SK-N-SH treated with all-trans-retinoic acid at 6 μM for 48 hours (cell line): ENCODE measurements at regions not wholly inside any gene's neighbourhood (a gene's known extent, or its start where the extent isn't known, plus 50 kb on each side); places are given as distances from the start of the nearest gene placed in this dataset.

Experiments used
- ATAC-seq: fragments of 200-7000 bp; cut with Tn5 transposase; 3 replicates; pipeline ENCODE4 v1.9.1; 2020; ENCODE audit warnings: mild to moderate bottlenecking, moderate library complexity
- ARNTL ChIP-seq: fragments of 450-650 bp; formaldehyde crosslinking; IDR thresholded peaks from 2 replicates; pipeline ENCODE4 v1.5.0; 2020; ENCODE audit warnings: low read depth, mild to moderate bottlenecking, moderate library complexity, borderline replicate concordance
- BACH2 ChIP-seq: fragments of 250-450 bp; sonication (Bioruptor Pico); IDR thresholded peaks from 2 replicates; pipeline ENCODE4 v1.9.0; 2021; ENCODE audit warnings: mild to moderate bottlenecking, borderline replicate concordance
- CSDC2 ChIP-seq: fragments of 250-450 bp; sonication (Bioruptor Pico); IDR thresholded peaks from 2 replicates; pipeline ENCODE4 v1.5.0; 2020; ENCODE audit warnings: mild to moderate bottlenecking, moderate library complexity
- ESRRG ChIP-seq: fragments of 250-450 bp; sonication (Bioruptor Pico); IDR thresholded peaks from 2 replicates; pipeline ENCODE4 v1.6.1; 2021; ENCODE audit warnings: mild to moderate bottlenecking
- GLIS3 ChIP-seq: fragments of 250-450 bp; sonication (Bioruptor Pico); IDR thresholded peaks from 2 replicates; pipeline ENCODE4 v1.5.0; 2020; ENCODE audit warnings: mild to moderate bottlenecking, moderate library complexity
- ISL1 ChIP-seq: fragments of 250-450 bp; sonication (Bioruptor Pico); IDR thresholded peaks from 2 replicates; pipeline ENCODE4 v2.1.2; 2022; ENCODE audit warnings: mild to moderate bottlenecking, moderate library complexity
- OSR1 ChIP-seq: fragments of 250-450 bp; sonication (Bioruptor Pico); IDR thresholded peaks from 2 replicates; pipeline ENCODE4 v1.8.0; 2022; ENCODE audit warnings: moderate library complexity, mild to moderate bottlenecking, inconsistent platforms
- PPARA ChIP-seq: fragments of 250-450 bp; sonication (Bioruptor Pico); IDR thresholded peaks from 2 replicates; pipeline ENCODE4 v1.5.0; 2020; ENCODE audit warnings: mild to moderate bottlenecking, borderline replicate concordance
- RARB ChIP-seq: fragments of 250-450 bp; sonication (Bioruptor Pico); IDR thresholded peaks from 2 replicates; pipeline ENCODE4 v1.8.0; 2021; ENCODE audit warnings: mild to moderate bottlenecking, moderate library complexity
- TCF4 ChIP-seq: fragments of 250-450 bp; sonication (Bioruptor Pico); IDR thresholded peaks from 2 replicates; pipeline ENCODE4 v1.8.0; 2021; ENCODE audit warnings: mild to moderate bottlenecking, moderate library complexity, borderline replicate concordance
- TOX ChIP-seq: fragments of 250-450 bp; sonication (Bioruptor Pico); IDR thresholded peaks from 2 replicates; pipeline ENCODE4 v1.8.0; 2021; ENCODE audit warnings: mild to moderate bottlenecking, moderate library complexity, borderline replicate concordance
- ZC3H10 ChIP-seq: fragments of 250-450 bp; sonication (Bioruptor Pico); IDR thresholded peaks from 2 replicates; pipeline ENCODE4 v1.5.1; 2021; ENCODE audit warnings: mild to moderate bottlenecking, moderate library complexity
- ZFP3 ChIP-seq: fragments of 250-450 bp; sonication (Bioruptor Pico); IDR thresholded peaks from 2 replicates; pipeline ENCODE4 v1.5.0; 2020; ENCODE audit warnings: mild to moderate bottlenecking, moderate library complexity
- ZFP30 ChIP-seq: fragments of 450-650 bp; formaldehyde crosslinking; IDR thresholded peaks from 2 replicates; pipeline ENCODE4 v1.5.0; 2022; ENCODE audit warnings: mild to moderate bottlenecking, moderate library complexity
- ZNF565 ChIP-seq: fragments of 450-650 bp; formaldehyde crosslinking; conservative IDR thresholded peaks from 2 replicates; pipeline ENCODE4 v1.5.0; 2020; ENCODE audit warnings: low read depth, mild to moderate bottlenecking, moderate library complexity
- ZNF70 ChIP-seq: fragments of 450-650 bp; formaldehyde crosslinking; IDR thresholded peaks from 2 replicates; pipeline ENCODE4 v1.5.0; 2020; ENCODE audit warnings: mild to moderate bottlenecking, moderate library complexity
- TF ChIP-seq, protein P1 (sequence below): fragments of 250-450 bp; sonication (Bioruptor Pico); IDR thresholded peaks from 2 replicates; pipeline ENCODE4 v1.8.0; 2021; ENCODE audit warnings: low read depth, mild to moderate bottlenecking, moderate library complexity, borderline replicate concordance
- TF ChIP-seq, protein P2 (sequence below): fragments of 250-450 bp; sonication (Bioruptor Pico); IDR thresholded peaks from 2 replicates; pipeline ENCODE4 v1.5.0; 2020; ENCODE audit warnings: mild to moderate bottlenecking, moderate library complexity
- TF ChIP-seq, protein P3 (sequence below): fragments of 250-450 bp; sonication (Bioruptor Pico); IDR thresholded peaks from 2 replicates; pipeline ENCODE4 v1.5.1; 2021; ENCODE audit warnings: mild to moderate bottlenecking, moderate library complexity
- TF ChIP-seq, protein P4 (sequence below): fragments of 250-450 bp; sonication (Bioruptor Pico); IDR thresholded peaks from 2 replicates; pipeline ENCODE4 v1.5.1; 2020; ENCODE audit warnings: low read depth, mild to moderate bottlenecking, moderate library complexity
- TF ChIP-seq, protein P5 (sequence below): fragments of 250-450 bp; sonication (Bioruptor Pico); IDR thresholded peaks from 2 replicates; pipeline ENCODE4 v1.8.0; 2020; ENCODE audit warnings: mild to moderate bottlenecking, moderate library complexity, borderline replicate concordance

DNA sequence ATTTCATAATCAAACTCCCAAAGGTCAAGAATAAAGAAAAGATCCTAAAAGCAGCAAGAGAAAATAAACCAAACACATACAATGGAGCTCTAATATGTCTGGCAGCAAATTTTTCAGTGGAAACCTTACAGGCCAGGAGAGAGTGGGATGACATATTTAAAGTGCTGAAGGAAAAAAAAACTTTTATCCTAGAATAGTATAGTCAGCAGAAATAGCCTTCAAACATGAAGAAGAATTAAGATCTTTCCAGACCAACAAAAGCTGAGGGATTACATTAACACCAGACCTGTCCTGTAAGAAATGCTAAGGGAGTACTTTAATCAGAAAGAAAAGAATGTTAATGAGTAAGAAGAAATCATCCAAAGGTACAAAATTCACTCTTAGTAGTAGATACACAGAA lies 215.7 kb upstream of the IGF1 start:
- TF ChIP-seq, protein P1, sequence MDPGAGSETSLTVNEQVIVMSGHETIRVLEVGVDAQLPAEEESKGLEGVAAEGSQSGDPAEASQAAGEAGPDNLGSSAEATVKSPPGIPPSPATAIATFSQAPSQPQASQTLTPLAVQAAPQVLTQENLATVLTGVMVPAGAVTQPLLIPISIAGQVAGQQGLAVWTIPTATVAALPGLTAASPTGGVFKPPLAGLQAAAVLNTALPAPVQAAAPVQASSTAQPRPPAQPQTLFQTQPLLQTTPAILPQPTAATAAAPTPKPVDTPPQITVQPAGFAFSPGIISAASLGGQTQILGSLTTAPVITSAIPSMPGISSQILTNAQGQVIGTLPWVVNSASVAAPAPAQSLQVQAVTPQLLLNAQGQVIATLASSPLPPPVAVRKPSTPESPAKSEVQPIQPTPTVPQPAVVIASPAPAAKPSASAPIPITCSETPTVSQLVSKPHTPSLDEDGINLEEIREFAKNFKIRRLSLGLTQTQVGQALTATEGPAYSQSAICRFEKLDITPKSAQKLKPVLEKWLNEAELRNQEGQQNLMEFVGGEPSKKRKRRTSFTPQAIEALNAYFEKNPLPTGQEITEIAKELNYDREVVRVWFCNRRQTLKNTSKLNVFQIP (CRISPR knock-in tag) = no peak
- TF ChIP-seq ZNF70 (CRISPR knock-in tag) (no peak), ZFP3 (CRISPR knock-in tag) (no peak), ARNTL (CRISPR knock-in tag) (no peak), GLIS3 (CRISPR knock-in tag) (no peak), RARB (CRISPR knock-in tag) (no peak), BACH2 (CRISPR knock-in tag) (no peak), ESRRG (CRISPR knock-in tag) (no peak), ZC3H10 (no peak), CSDC2 (no peak)
- TF ChIP-seq, protein P2, sequence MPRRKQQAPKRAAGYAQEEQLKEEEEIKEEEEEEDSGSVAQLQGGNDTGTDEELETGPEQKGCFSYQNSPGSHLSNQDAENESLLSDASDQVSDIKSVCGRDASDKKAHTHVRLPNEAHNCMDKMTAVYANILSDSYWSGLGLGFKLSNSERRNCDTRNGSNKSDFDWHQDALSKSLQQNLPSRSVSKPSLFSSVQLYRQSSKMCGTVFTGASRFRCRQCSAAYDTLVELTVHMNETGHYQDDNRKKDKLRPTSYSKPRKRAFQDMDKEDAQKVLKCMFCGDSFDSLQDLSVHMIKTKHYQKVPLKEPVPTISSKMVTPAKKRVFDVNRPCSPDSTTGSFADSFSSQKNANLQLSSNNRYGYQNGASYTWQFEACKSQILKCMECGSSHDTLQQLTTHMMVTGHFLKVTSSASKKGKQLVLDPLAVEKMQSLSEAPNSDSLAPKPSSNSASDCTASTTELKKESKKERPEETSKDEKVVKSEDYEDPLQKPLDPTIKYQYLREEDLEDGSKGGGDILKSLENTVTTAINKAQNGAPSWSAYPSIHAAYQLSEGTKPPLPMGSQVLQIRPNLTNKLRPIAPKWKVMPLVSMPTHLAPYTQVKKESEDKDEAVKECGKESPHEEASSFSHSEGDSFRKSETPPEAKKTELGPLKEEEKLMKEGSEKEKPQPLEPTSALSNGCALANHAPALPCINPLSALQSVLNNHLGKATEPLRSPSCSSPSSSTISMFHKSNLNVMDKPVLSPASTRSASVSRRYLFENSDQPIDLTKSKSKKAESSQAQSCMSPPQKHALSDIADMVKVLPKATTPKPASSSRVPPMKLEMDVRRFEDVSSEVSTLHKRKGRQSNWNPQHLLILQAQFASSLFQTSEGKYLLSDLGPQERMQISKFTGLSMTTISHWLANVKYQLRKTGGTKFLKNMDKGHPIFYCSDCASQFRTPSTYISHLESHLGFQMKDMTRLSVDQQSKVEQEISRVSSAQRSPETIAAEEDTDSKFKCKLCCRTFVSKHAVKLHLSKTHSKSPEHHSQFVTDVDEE (CRISPR knock-in tag) = no peak
- TF ChIP-seq, all 23 proteins: peak for 0
- no peak for ATAC-seq

DNA sequence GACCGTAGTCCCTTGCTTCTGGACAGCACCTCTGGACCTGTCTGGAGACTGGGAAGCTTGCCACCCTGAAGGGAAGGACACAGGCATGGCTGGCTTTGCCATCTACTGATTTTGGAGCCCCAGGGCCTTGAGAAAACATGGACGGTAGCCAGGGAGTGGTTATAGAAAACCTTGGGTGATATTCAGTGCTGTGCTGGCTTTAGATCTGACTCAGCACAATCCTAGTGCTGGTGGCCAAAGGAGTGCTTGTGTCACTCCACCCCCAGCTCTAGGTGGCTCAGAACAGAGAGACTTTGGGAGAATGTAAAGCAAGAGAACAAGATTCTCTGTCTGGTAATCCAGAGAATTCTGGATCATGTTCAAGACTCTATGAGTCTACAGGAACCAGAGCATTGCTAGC lies 214.5 kb upstream of the IGF1 start:
- no peak for ATAC-seq
- no peak for TF ChIP-seq ARNTL (CRISPR knock-in tag)
- TF ChIP-seq TCF4 (CRISPR knock-in tag) = no peak

DNA sequence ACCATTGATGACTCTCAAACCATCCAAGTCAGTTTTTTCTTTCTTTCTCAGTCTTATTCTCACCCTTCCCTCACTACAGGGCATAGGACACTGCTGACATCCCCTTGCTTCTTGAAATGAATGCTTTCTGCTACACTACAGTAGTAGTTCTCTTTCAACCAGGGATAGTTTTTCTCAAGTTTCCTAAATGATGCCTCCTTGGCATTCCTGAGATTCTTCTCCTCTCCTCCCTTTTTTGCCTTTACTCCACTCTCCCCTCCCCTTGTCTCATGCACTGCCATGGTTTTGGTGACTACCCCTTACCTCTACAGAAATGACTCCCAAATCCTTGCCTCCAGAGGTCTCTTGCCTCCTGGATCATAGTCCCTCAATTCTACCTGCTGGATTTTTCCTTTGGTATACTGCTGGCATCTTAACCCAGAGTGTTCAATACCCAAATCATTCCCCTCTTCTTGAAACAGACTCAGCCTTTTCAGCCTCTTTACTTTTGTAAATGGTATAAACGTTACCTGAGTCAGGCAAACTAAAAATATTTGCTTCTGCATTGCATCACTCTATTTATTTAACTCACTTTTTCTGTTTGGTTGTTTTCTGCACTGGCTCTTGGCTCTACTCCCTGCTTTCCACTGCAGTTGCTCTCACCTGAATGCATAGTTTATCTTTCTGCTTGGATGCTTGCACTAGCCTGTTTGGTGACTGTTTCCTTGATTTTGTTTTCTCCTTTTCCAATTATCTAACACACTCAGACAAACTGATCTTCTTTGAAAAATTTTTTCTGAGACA lies 211.6 kb upstream of the IGF1 start:
- TF ChIP-seq, protein P1 (CRISPR knock-in tag) = no peak
- TF ChIP-seq TOX (CRISPR knock-in tag) (no peak), ZFP3 (CRISPR knock-in tag) (no peak), PPARA (CRISPR knock-in tag) (no peak)
- TF ChIP-seq, protein P3, sequence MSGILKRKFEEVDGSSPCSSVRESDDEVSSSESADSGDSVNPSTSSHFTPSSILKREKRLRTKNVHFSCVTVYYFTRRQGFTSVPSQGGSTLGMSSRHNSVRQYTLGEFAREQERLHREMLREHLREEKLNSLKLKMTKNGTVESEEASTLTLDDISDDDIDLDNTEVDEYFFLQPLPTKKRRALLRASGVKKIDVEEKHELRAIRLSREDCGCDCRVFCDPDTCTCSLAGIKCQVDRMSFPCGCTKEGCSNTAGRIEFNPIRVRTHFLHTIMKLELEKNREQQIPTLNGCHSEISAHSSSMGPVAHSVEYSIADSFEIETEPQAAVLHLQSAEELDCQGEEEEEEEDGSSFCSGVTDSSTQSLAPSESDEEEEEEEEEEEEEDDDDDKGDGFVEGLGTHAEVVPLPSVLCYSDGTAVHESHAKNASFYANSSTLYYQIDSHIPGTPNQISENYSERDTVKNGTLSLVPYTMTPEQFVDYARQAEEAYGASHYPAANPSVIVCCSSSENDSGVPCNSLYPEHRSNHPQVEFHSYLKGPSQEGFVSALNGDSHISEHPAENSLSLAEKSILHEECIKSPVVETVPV (CRISPR knock-in tag) = no peak
- TF ChIP-seq, protein P4, sequence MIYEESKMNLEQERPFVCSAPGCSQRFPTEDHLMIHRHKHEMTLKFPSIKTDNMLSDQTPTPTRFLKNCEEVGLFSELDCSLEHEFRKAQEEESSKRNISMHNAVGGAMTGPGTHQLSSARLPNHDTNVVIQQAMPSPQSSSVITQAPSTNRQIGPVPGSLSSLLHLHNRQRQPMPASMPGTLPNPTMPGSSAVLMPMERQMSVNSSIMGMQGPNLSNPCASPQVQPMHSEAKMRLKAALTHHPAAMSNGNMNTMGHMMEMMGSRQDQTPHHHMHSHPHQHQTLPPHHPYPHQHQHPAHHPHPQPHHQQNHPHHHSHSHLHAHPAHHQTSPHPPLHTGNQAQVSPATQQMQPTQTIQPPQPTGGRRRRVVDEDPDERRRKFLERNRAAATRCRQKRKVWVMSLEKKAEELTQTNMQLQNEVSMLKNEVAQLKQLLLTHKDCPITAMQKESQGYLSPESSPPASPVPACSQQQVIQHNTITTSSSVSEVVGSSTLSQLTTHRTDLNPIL (CRISPR knock-in tag) = no peak
- ATAC-seq = no peak

DNA sequence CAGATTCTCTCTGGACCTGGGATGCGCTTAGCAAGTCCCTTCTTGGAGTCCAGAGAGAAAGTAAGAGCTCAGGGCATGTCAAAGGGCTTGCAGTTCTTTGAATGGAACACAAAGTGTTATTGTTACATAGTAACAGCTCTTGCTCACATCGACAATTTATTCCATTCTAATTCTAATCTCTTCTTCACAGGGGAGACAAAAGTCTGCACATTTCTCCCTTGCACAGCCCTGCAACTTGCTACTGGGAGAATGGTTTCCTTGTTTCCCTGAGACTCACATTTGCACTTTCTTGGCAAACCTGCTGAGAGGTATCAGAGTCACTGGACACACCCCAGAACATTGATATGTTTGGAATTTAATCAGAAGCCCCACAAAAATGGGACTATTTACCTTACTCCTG lies 209.9 kb upstream of the IGF1 start:
- no peak for ATAC-seq
- TF ChIP-seq OSR1 = no peak
- TF ChIP-seq, all 23 proteins: peak for 0

DNA sequence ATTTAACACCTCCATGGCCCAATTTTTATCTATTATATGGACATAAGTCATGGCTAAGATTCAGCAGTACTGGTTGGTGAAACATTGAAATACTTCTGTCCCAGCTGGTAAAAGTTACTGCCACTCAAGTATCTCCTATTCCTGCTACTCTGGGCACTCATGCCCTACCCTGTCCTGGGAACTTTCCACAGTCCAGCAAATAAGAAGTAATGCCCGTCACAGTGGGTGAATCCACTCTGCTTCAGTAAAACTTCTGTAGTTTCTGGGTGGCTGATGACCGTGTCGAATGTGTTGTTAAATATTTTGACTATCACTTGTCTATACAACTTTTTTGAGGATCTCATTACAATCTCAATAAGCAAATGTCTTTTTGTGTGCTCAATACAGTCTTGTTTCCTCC lies 209.3 kb upstream of the IGF1 start:
- ATAC-seq = no peak
- TF ChIP-seq ZFP3 (CRISPR knock-in tag) = no peak
- TF ChIP-seq, protein P1 (CRISPR knock-in tag) = no peak
- no peak for TF ChIP-seq ZFP30 (CRISPR knock-in tag)
- TF ChIP-seq ZNF565 = no peak
- no peak for TF ChIP-seq BACH2 (CRISPR knock-in tag)
- TF ChIP-seq, protein P5, sequence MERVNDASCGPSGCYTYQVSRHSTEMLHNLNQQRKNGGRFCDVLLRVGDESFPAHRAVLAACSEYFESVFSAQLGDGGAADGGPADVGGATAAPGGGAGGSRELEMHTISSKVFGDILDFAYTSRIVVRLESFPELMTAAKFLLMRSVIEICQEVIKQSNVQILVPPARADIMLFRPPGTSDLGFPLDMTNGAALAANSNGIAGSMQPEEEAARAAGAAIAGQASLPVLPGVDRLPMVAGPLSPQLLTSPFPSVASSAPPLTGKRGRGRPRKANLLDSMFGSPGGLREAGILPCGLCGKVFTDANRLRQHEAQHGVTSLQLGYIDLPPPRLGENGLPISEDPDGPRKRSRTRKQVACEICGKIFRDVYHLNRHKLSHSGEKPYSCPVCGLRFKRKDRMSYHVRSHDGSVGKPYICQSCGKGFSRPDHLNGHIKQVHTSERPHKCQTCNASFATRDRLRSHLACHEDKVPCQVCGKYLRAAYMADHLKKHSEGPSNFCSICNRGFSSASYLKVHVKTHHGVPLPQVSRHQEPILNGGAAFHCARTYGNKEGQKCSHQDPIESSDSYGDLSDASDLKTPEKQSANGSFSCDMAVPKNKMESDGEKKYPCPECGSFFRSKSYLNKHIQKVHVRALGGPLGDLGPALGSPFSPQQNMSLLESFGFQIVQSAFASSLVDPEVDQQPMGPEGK (CRISPR knock-in tag) = no peak
- no peak for TF ChIP-seq ISL1 (CRISPR knock-in tag)
- no peak for TF ChIP-seq ZC3H10
- TF ChIP-seq TOX (CRISPR knock-in tag) = no peak
- no peak for TF ChIP-seq ESRRG (CRISPR knock-in tag)
